SK-N-SH (cell line): ENCODE measurements at regions not wholly inside any gene's neighbourhood (a gene's known extent, or its start where the extent isn't known, plus 50 kb on each side); places are given as distances from the start of the nearest gene placed in this dataset.
"Not testable (repeated sequence)": the region's sequence is repeated elsewhere in the genome, so short reads cannot be mapped to it uniquely, and the experiment has no call there.

ENCODE experiments used
- CTCF ChIA-PET: fragments of 300-600, 350-600 bp; formaldehyde crosslinking; extraction: SDS; loops from one replicate; lab custom pipeline; 2021; lab: Yijun Ruan, JAX
- POLR2A ChIA-PET: fragments of 350-600 bp; sonication (Branson Sonifier 250); formaldehyde crosslinking; extraction: SDS; loops from one replicate; lab custom pipeline; 2020; ENCODE audit warnings: antibody characterized with exemption, inconsistent platforms; lab: Yijun Ruan, JAX
- DNase-seq: peaks from one replicate; pipeline ENCODE4 v3.0.0; 2012
- H2AFZ ChIP-seq: fragments of 200-600 bp; sonication (generic); 2 replicates; pipeline ENCODE4 v1.8.1; 2016; ENCODE audit warnings: antibody characterized with exemption, mild to moderate bottlenecking, low read depth
- H3F3A ChIP-seq: fragments of 200-600 bp; sonication (generic); replicated peaks from 2 replicates; pipeline ENCODE3; 2016; ENCODE audit warnings: antibody characterized with exemption, mild to moderate bottlenecking; ENCODE audit not compliant: insufficient read depth
- H3K27ac ChIP-seq, 2 experiments: fragments of 200-500 bp in 1 of 2; fragments of 200-600 bp in 1 of 2; sonication (Bioruptor generic) in 1 of 2; sonication (generic), shearing (Covaris generic) in 1 of 2; 2 replicates each; pipeline versions ENCODE4 v1.5.1 to v1.6.1; 2014 to 2016; ENCODE audit warnings: low read depth in 2 of 2, inconsistent platforms in 1 of 2, low read length in 1 of 2, mild to moderate bottlenecking in 1 of 2, mixed read lengths in 1 of 2
- H3K27me3 ChIP-seq: fragments of 200-600 bp; sonication (generic), shearing (Covaris generic); 2 replicates; pipeline ENCODE4 v1.6.1; 2016; ENCODE audit warnings: mixed run types; ENCODE audit not compliant: insufficient read depth
- H3K36me3 ChIP-seq, 2 experiments: fragments of 200-500 bp in 1 of 2; fragments of 200-600 bp in 1 of 2; sonication (Bioruptor generic) in 1 of 2; sonication (generic) in 1 of 2; replicated peaks in 1 of 2; 2 replicates each; pipeline versions ENCODE3 to v1.5.1; 2014 to 2016; ENCODE audit warnings: low read length in 1 of 2, mild to moderate bottlenecking in 1 of 2; ENCODE audit not compliant: insufficient read depth in 2 of 2, control insufficient read depth in 1 of 2
- H3K4me1 ChIP-seq, 2 experiments: fragments of 200-500 bp in 1 of 2; fragments of 200-600 bp in 1 of 2; sonication (Bioruptor generic) in 1 of 2; sonication (generic), shearing (Covaris generic) in 1 of 2; 2 replicates each; pipeline versions ENCODE4 v1.5.1 to v1.6.1; 2014 to 2016; ENCODE audit warnings: low read depth in 1 of 2, low read length in 1 of 2, mixed run types in 1 of 2; ENCODE audit not compliant: insufficient read depth in 2 of 2, control insufficient read depth in 1 of 2
- H3K4me2 ChIP-seq: fragments of 200-600 bp; sonication (generic), shearing (Covaris generic); 2 replicates; pipeline ENCODE4 v1.6.1; 2017; ENCODE audit warnings: mixed run types
- H3K4me3 ChIP-seq, 2 experiments: fragments of 200-500 bp in 1 of 2; fragments of 200-600 bp in 1 of 2; sonication (Bioruptor generic) in 1 of 2; sonication (generic), shearing (Covaris generic) in 1 of 2; 2 replicates each; pipeline versions ENCODE4 v1.5.1 to v1.8.1; 2014 to 2016; ENCODE audit warnings: low read depth in 2 of 2, inconsistent platforms in 1 of 2, low read length in 1 of 2, mild to moderate bottlenecking in 1 of 2, mixed read lengths in 1 of 2, moderate library complexity in 1 of 2
- H3K79me2 ChIP-seq: fragments of 200-600 bp; sonication (generic); 2 replicates; pipeline ENCODE4 v1.8.1; 2017; ENCODE audit warnings: mild to moderate bottlenecking; ENCODE audit not compliant: insufficient read depth
- H3K9ac ChIP-seq: fragments of 200-600 bp; sonication (generic); 2 replicates; pipeline ENCODE4 v1.6.1; 2017; ENCODE audit warnings: mixed run types
- H3K9me2 ChIP-seq: fragments of 200-600 bp; sonication (generic); 2 replicates; pipeline ENCODE4 v1.6.1; 2017; ENCODE audit warnings: mixed run types
- H3K9me3 ChIP-seq: fragments of 200-600 bp; sonication (generic); 2 replicates; pipeline ENCODE4 v1.6.1; 2017; ENCODE audit warnings: mixed run types, mild to moderate bottlenecking, moderate library complexity
- H4K20me1 ChIP-seq: fragments of 200-600 bp; sonication (generic); 2 replicates; pipeline ENCODE4 v1.6.1; 2017; ENCODE audit warnings: mild to moderate bottlenecking, mixed run types; ENCODE audit not compliant: insufficient read depth
- EP300 ChIP-seq, 2 experiments: IDR thresholded peaks; 2 replicates each; pipeline versions ENCODE4 v1.4.0 to v1.6.1; 2012; ENCODE audit warnings: borderline replicate concordance in 1 of 2, low read depth in 1 of 2, low read length in 1 of 2
- EZH2phosphoT487 ChIP-seq: fragments of 200-600 bp; sonication (generic); IDR thresholded peaks from 2 replicates; pipeline ENCODE4 v1.6.1; 2017; ENCODE audit warnings: low read depth, mixed run types, mild to moderate bottlenecking, antibody characterized with exemption, moderate library complexity, borderline replicate concordance
- FOXJ3 ChIP-seq: sonication (generic); formaldehyde crosslinking; IDR thresholded peaks from 2 replicates; pipeline ENCODE4 v1.5.1; 2020; ENCODE audit warnings: mild to moderate bottlenecking, missing genetic modification reagents
- FOXM1 ChIP-seq: IDR thresholded peaks from 2 replicates; pipeline ENCODE4 v1.4.0; 2012; ENCODE audit warnings: low read depth, mild to moderate bottlenecking
- GABPA ChIP-seq: IDR thresholded peaks from 2 replicates; pipeline ENCODE4 v1.4.0; 2012; ENCODE audit warnings: low read depth, mild to moderate bottlenecking
- MAX ChIP-seq: IDR thresholded peaks from 2 replicates; pipeline ENCODE4 v1.4.0; 2012; ENCODE audit warnings: low read depth
- MEF2A ChIP-seq: IDR thresholded peaks from 2 replicates; pipeline ENCODE4 v1.4.0; 2012; ENCODE audit warnings: low read depth, borderline replicate concordance
- NFIC ChIP-seq: IDR thresholded peaks from 2 replicates; pipeline ENCODE4 v1.4.0; 2012; ENCODE audit warnings: borderline replicate concordance
- NRF1 ChIP-seq: IDR thresholded peaks from 2 replicates; pipeline ENCODE4 v1.6.1; 2012; ENCODE audit warnings: low read depth, mild to moderate bottlenecking, low read length
- POLR2AphosphoS5 ChIP-seq: IDR thresholded peaks from 2 replicates; pipeline ENCODE4 v1.6.1; 2012; ENCODE audit warnings: low read depth, low read length
- RCOR1 ChIP-seq: fragments of 150-350 bp; IDR thresholded peaks from 2 replicates; pipeline ENCODE4 v1.6.1; 2017; ENCODE audit warnings: antibody characterized with exemption, low read length
- SIN3A ChIP-seq: IDR thresholded peaks from 2 replicates; pipeline ENCODE4 v1.6.1; 2012; ENCODE audit warnings: low read depth, mild to moderate bottlenecking, low read length, moderate library complexity, borderline replicate concordance
- SMC3 ChIP-seq: IDR thresholded peaks from 2 replicates; pipeline ENCODE4 v1.6.1; 2012; ENCODE audit warnings: low read depth, low read length, improper control_type of control experiment
- TAF1 ChIP-seq: IDR thresholded peaks from 2 replicates; pipeline ENCODE4 v1.6.1; 2012; ENCODE audit warnings: low read depth, mild to moderate bottlenecking, low read length, moderate library complexity, borderline replicate concordance
- YY1 ChIP-seq: IDR thresholded peaks from 2 replicates; pipeline ENCODE4 v1.4.0; 2012; ENCODE audit warnings: low read depth, mild to moderate bottlenecking
- WGBS: methylation state at CpG from one replicate; pipeline ENCODE4 v1.1.6; 2017; ENCODE audit warnings: low lambda C conversion rate; 5-methylcytosine and 5-hydroxymethylcytosine counted together
- TF ChIP-seq, protein P1 (sequence below): IDR thresholded peaks from 2 replicates; pipeline ENCODE4 v1.4.0; 2012; ENCODE audit warnings: low read depth, borderline replicate concordance

GRCh38 chr6:2305951-2306350 is 60.5 kb upstream of the GMDS start:
- no peak for DNase-seq
- Histone ChIP-seq H3K27me3 (no peaks in the 10 kb centered on the region), H3K27ac (no peak overlapping the region), H3K79me2 (no peaks in the 10 kb centered on the region), H3K9me3 (no peaks in the 10 kb centered on the region), H3K4me1 (no peaks in the 10 kb centered on the region), H3K36me3 (no peaks in the 10 kb centered on the region), H3K9ac (no peak overlapping the region), H3K4me2 (no peak overlapping the region), H2AFZ (no peak overlapping the region), H4K20me1 (no peaks in the 10 kb centered on the region), H3K9me2 (no peaks in the 10 kb centered on the region), H3K4me3 (no peak overlapping the region), H3F3A (no peaks in the 10 kb centered on the region)
- WGBS, result 49% methylated on average over 5 of the region's 5 CpGs
- ChIA-PET CTCF (no interaction called here), POLR2A (no interaction called here)
- TF ChIP-seq TAF1, result no peak
- no peak for TF ChIP-seq MEF2A
- no peak for TF ChIP-seq EP300 (IDR thresholded peaks at IDR 0.05; ENCODE audit: borderline replicate concordance in 1 of 2, low read depth in 1 of 2, low read length in 1 of 2)
- no peak for TF ChIP-seq POLR2AphosphoS5
- TF ChIP-seq RCOR1, result no peak
- TF ChIP-seq FOXM1, result no peak
- no peak for TF ChIP-seq NRF1
- TF ChIP-seq NFIC, result no peak

- H3K4me3 ChIP-seq, H3K36me3 ChIP-seq, H3K9me3 ChIP-seq, DNase-seq, H3K27me3 ChIP-seq, H2AFZ ChIP-seq, H3K27ac ChIP-seq, H3F3A ChIP-seq, H4K20me1 ChIP-seq, H3K79me2 ChIP-seq, POLR2A ChIA-PET, CTCF ChIA-PET, H3K4me1 ChIP-seq, H3K4me2 ChIP-seq, H3K9me2 ChIP-seq, H3K9ac ChIP-seq: not testable (repeated sequence)
- 55% methylated on average over 5 of the region's 5 CpGs for WGBS
These were observed 57.1 kb upstream of the GMDS start for GRCh38 chr6:2302482-2302881.

- WGBS, result 51% methylated on average over 2 of the region's 2 CpGs
- TF ChIP-seq, protein P1, sequence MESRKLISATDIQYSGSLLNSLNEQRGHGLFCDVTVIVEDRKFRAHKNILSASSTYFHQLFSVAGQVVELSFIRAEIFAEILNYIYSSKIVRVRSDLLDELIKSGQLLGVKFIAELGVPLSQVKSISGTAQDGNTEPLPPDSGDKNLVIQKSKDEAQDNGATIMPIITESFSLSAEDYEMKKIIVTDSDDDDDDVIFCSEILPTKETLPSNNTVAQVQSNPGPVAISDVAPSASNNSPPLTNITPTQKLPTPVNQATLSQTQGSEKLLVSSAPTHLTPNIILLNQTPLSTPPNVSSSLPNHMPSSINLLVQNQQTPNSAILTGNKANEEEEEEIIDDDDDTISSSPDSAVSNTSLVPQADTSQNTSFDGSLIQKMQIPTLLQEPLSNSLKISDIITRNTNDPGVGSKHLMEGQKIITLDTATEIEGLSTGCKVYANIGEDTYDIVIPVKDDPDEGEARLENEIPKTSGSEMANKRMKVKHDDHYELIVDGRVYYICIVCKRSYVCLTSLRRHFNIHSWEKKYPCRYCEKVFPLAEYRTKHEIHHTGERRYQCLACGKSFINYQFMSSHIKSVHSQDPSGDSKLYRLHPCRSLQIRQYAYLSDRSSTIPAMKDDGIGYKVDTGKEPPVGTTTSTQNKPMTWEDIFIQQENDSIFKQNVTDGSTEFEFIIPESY, result no peak
- TF ChIP-seq FOXJ3 (CRISPR knock-in tag) (no peak), FOXM1 (no peak), EZH2phosphoT487 (no peak), SIN3A (no peak), YY1 (no peak), EP300 (IDR thresholded peaks at IDR 0.05; ENCODE audit: borderline replicate concordance in 1 of 2, low read depth in 1 of 2, low read length in 1 of 2) (no peak), GABPA (no peak), SMC3 (no peak), MAX (no peak)
- Histone ChIP-seq H3K9me2 (no peaks in the 10 kb centered on the region), H3K27me3 (no peaks in the 10 kb centered on the region), H3K79me2 (no peaks in the 10 kb centered on the region), H4K20me1 (no peaks in the 10 kb centered on the region), H3K27ac (no peak overlapping the region), H3K9ac (no peak overlapping the region), H3K36me3 (no peaks in the 10 kb centered on the region), H2AFZ (no peak overlapping the region), H3K4me3 (no peak overlapping the region), H3F3A (no peaks in the 10 kb centered on the region), H3K4me1 (no peaks in the 10 kb centered on the region), H3K9me3 (no peaks in the 10 kb centered on the region), H3K4me2 (no peak overlapping the region)
- no peak for DNase-seq
- POLR2A ChIA-PET, result interaction anchor here (0.6 kb wide), 1 partner anchor 24 kb away, joined by 3 read pairs; no protein-coding TSS in a partner anchor
- CTCF ChIA-PET, result interaction anchor here (0.9 kb wide), 1 partner anchor 338 kb away, joined by 3 read pairs; no protein-coding TSS in a partner anchor
These were observed 51.4 kb upstream of the GMDS start for GRCh38 chr6:2296781-2297180.
